Neural progenitor cell (in vitro differentiated cells): ENCODE measurements at regions not wholly inside any gene's neighbourhood (a gene's known extent, or its start where the extent isn't known, plus 50 kb on each side); places are given as distances from the start of the nearest gene placed in this dataset.

ENCODE experiments used
- EZH2 ChIP-seq: fragments of 200-600 bp; sonication (generic); IDR thresholded peaks from 2 replicates; pipeline ENCODE4 v1.6.1; 2017; ENCODE audit warnings: antibody characterized with exemption, mild to moderate bottlenecking, moderate library complexity
- EZH2phosphoT487 ChIP-seq: fragments of 200-600 bp; sonication (generic); IDR thresholded peaks from 2 replicates; pipeline ENCODE4 v1.6.1; 2017; ENCODE audit warnings: antibody characterized with exemption
- TF ChIP-seq, protein P1 (sequence below): fragments of 200-600 bp; sonication (generic); IDR thresholded peaks from 2 replicates; pipeline ENCODE4 v1.5.1; 2017; ENCODE audit warnings: antibody characterized with exemption, mild to moderate bottlenecking

GRCh38 chr3:111303760-111304159 lies 232.1 kb downstream of the NECTIN3 start:
- TF ChIP-seq, protein P1, sequence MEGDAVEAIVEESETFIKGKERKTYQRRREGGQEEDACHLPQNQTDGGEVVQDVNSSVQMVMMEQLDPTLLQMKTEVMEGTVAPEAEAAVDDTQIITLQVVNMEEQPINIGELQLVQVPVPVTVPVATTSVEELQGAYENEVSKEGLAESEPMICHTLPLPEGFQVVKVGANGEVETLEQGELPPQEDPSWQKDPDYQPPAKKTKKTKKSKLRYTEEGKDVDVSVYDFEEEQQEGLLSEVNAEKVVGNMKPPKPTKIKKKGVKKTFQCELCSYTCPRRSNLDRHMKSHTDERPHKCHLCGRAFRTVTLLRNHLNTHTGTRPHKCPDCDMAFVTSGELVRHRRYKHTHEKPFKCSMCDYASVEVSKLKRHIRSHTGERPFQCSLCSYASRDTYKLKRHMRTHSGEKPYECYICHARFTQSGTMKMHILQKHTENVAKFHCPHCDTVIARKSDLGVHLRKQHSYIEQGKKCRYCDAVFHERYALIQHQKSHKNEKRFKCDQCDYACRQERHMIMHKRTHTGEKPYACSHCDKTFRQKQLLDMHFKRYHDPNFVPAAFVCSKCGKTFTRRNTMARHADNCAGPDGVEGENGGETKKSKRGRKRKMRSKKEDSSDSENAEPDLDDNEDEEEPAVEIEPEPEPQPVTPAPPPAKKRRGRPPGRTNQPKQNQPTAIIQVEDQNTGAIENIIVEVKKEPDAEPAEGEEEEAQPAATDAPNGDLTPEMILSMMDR, result no peak
- TF ChIP-seq EZH2 (no peak), EZH2phosphoT487 (no peak)
